ENCODE measurements at regions not wholly inside any gene's neighbourhood (a gene's known extent, or its start where the extent isn't known, plus 50 kb on each side); places are given as distances from the start of the nearest gene placed in this dataset.

GRCh38 chr6:14453712-14454472, 336.3 kb downstream of the CD83 start:
- ChIA-PET POLR2A (no interaction called here), CTCF (no interaction called here)
- Mint-ChIP-seq H3K27me3 (no peaks in the 10 kb centered on the region), H3K4me1 (peaks cover 33% of the 10 kb centered on the region), H3K36me3 (ENCODE audit: low read depth) (peaks cover 2% of the 10 kb centered on the region), H3K9me3 (no peaks in the 10 kb centered on the region), H3K4me3 (peak overlapping the region; percentile 50), H3K27ac (no peak overlapping the region)
- ATAC-seq (ENCODE audit: low read depth) (no peak), DNase-seq (no peak)
- intact Hi-C loops (cut with micrococcal nuclease): no loop called here
- TF ChIP-seq CTCF (IDR thresholded peaks at IDR 0.05): no peak

GRCh38 chr6:14454473-14454775, 336.9 kb downstream of the CD83 start:
- no peak for DNase-seq
- H3K4me3 Mint-ChIP-seq: no peak overlapping the region
- TF ChIP-seq CTCF (IDR thresholded peaks at IDR 0.05): no peak
- ATAC-seq (ENCODE audit: low read depth): no peak
- no peaks in the 10 kb centered on the region for H3K27me3 Mint-ChIP-seq
- CTCF ChIA-PET: no interaction called here
- peaks cover 34% of the 10 kb centered on the region for H3K4me1 Mint-ChIP-seq
- no peak overlapping the region for H3K27ac Mint-ChIP-seq
- H3K36me3 Mint-ChIP-seq (ENCODE audit: low read depth): peaks cover 2% of the 10 kb centered on the region
- no peaks in the 10 kb centered on the region for H3K9me3 Mint-ChIP-seq
- POLR2A ChIA-PET: no interaction called here
- intact Hi-C loops (cut with micrococcal nuclease): no loop called here

- H3K27ac Mint-ChIP-seq: no peak overlapping the region
- H3K9me3 Mint-ChIP-seq: no peaks in the 10 kb centered on the region
- H3K36me3 Mint-ChIP-seq (ENCODE audit: low read depth): peaks cover 2% of the 10 kb centered on the region
- ATAC-seq (ENCODE audit: low read depth): no peak
- peaks cover 35% of the 10 kb centered on the region for H3K4me1 Mint-ChIP-seq
- no peak for DNase-seq
- CTCF ChIA-PET: no interaction called here
- H3K4me3 Mint-ChIP-seq: no peak overlapping the region
- H3K27me3 Mint-ChIP-seq: no peaks in the 10 kb centered on the region
- TF ChIP-seq CTCF (IDR thresholded peaks at IDR 0.05): no peak
- intact Hi-C loops (cut with micrococcal nuclease): no loop called here
- POLR2A ChIA-PET: no interaction called here
These were observed 337.9 kb downstream of the CD83 start for GRCh38 chr6:14455427-14455826.

- Mint-ChIP-seq H3K4me1 (peaks cover 36% of the 10 kb centered on the region), H3K4me3 (no peak overlapping the region), H3K27ac (no peak overlapping the region), H3K36me3 (ENCODE audit: low read depth) (peaks cover 2% of the 10 kb centered on the region), H3K9me3 (no peaks in the 10 kb centered on the region), H3K27me3 (no peaks in the 10 kb centered on the region)
- ChIA-PET CTCF (no interaction called here), POLR2A (no interaction called here)
- ATAC-seq (ENCODE audit: low read depth) (no peak), DNase-seq (no peak)
- intact Hi-C loops (cut with micrococcal nuclease): no loop called here
- TF ChIP-seq CTCF (IDR thresholded peaks at IDR 0.05): no peak
These were observed 338.5 kb downstream of the CD83 start for GRCh38 chr6:14455876-14456648.

GRCh38 chr6:14456941-14457340, 339.4 kb downstream of the CD83 start:
- no peak for ATAC-seq (ENCODE audit: low read depth)
- no peak for DNase-seq
- CTCF ChIA-PET: no interaction called here
- Mint-ChIP-seq H3K4me3 (no peak overlapping the region), H3K27ac (no peak overlapping the region), H3K36me3 (ENCODE audit: low read depth) (peaks cover 2% of the 10 kb centered on the region), H3K9me3 (no peaks in the 10 kb centered on the region), H3K27me3 (no peaks in the 10 kb centered on the region), H3K4me1 (peaks cover 36% of the 10 kb centered on the region)
- POLR2A ChIA-PET: no interaction called here
- no peak for TF ChIP-seq CTCF (IDR thresholded peaks at IDR 0.05)
- intact Hi-C loops (cut with micrococcal nuclease): no loop called here

Measured in activated B cell treated with CpG ODN at 0.5 μM for 24 hours (primary cell).